Tibial nerve (tissue), 4 donors: ENCODE measurements at regions not wholly inside any gene's neighbourhood (a gene's known extent, or its start where the extent isn't known, plus 50 kb on each side); places are given as distances from the start of the nearest gene placed in this dataset.
"Not testable (repeated sequence)": the region's sequence is repeated elsewhere in the genome, so short reads cannot be mapped to it uniquely, and the experiment has no call there.

Experiments used
- DNase-seq, 2 donors: peaks; one replicate each; pipeline ENCODE4 v3.0.0-alpha.2; 2019; ENCODE audit warnings: low spot score in 2 of 2
- H3K27ac ChIP-seq, 4 donors: fragments of 200-600 bp; sonication (generic) in 3 of 4; one replicate each; pipeline ENCODE4 v1.5.1; 2017 to 2019; ENCODE audit warnings: mild to moderate bottlenecking in 1 of 4
- H3K27me3 ChIP-seq, 2 donors: fragments of 200-600 bp; sonication (generic) in 1 of 2; one replicate each; pipeline versions ENCODE4 v1.5.1 to v1.6.0; 2017 to 2019
- H3K36me3 ChIP-seq, 3 donors: fragments of 200-600 bp; sonication (generic); one replicate each; pipeline ENCODE4 v1.5.1; 2018 to 2019
- H3K4me1 ChIP-seq, 4 donors: fragments of 200-600 bp; sonication (generic) in 3 of 4; one replicate each; pipeline ENCODE4 v1.5.1; 2017 to 2019
- H3K4me3 ChIP-seq, 4 donors: fragments of 200-600 bp; sonication (generic) in 3 of 4; one replicate each; pipeline ENCODE4 v1.5.1; 2017 to 2019; ENCODE audit warnings: mild to moderate bottlenecking in 1 of 4, moderate library complexity in 1 of 4
- H3K9me3 ChIP-seq, 4 donors: fragments of 200-600 bp; sonication (generic) in 3 of 4; one replicate each; pipeline ENCODE4 v1.5.1; 2017 to 2019
- EP300 ChIP-seq, 2 donors: sonication (generic); formaldehyde crosslinking; IDR thresholded peaks; one replicate each; pipeline ENCODE4 v1.6.1; 2017; ENCODE audit warnings: antibody characterized with exemption in 2 of 2, mild to moderate bottlenecking in 1 of 2
- POLR2A ChIP-seq, 2 donors: fragments of 450-650 bp; IDR thresholded peaks; one replicate each; pipeline ENCODE4 v1.6.1; 2017; ENCODE audit warnings: antibody characterized with exemption in 2 of 2, mild to moderate bottlenecking in 2 of 2, moderate library complexity in 2 of 2
- WGBS, 2 donors: methylation state at CpG; one replicate each; pipeline ENCODE4 v1.1.5; 2018; 5-methylcytosine and 5-hydroxymethylcytosine counted together
- TF ChIP-seq, protein P1 (sequence below), 5 experiments: fragments of 200-600 bp in 3 of 5; fragments of 450-650 bp in 2 of 5; sonication (generic) in 3 of 5; IDR thresholded peaks; one replicate each; pipeline ENCODE4 v1.5.1; 2016 to 2019; ENCODE audit warnings: antibody characterized with exemption in 5 of 5, mild to moderate bottlenecking in 3 of 5, moderate library complexity in 2 of 5

DNA sequence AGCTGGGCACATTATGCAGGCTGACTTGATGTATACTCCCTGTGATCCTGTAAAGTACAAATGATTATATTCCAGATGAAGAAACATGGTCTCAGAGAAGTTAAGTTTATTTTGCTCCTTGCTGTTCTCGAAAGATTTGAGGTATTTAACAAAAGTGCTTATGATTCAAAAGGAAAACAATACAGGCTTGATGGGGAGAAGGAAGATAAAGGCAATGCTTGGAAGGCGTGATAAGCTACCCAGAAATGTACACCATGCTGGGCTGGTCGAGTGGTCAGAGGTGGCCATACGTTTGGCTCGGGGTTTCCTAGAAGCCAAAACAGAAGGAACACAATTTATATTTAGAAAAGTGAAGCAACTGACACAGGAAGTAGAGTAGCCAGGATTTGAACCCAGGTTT, 201.0 kb downstream of the KTN1 start:
- TF ChIP-seq EP300 (IDR thresholded peaks at IDR 0.05) (no peak), POLR2A (IDR thresholded peaks at IDR 0.05) (no peak)
- TF ChIP-seq, protein P1, sequence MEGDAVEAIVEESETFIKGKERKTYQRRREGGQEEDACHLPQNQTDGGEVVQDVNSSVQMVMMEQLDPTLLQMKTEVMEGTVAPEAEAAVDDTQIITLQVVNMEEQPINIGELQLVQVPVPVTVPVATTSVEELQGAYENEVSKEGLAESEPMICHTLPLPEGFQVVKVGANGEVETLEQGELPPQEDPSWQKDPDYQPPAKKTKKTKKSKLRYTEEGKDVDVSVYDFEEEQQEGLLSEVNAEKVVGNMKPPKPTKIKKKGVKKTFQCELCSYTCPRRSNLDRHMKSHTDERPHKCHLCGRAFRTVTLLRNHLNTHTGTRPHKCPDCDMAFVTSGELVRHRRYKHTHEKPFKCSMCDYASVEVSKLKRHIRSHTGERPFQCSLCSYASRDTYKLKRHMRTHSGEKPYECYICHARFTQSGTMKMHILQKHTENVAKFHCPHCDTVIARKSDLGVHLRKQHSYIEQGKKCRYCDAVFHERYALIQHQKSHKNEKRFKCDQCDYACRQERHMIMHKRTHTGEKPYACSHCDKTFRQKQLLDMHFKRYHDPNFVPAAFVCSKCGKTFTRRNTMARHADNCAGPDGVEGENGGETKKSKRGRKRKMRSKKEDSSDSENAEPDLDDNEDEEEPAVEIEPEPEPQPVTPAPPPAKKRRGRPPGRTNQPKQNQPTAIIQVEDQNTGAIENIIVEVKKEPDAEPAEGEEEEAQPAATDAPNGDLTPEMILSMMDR (IDR thresholded peaks at IDR 0.05) = no peak

DNA sequence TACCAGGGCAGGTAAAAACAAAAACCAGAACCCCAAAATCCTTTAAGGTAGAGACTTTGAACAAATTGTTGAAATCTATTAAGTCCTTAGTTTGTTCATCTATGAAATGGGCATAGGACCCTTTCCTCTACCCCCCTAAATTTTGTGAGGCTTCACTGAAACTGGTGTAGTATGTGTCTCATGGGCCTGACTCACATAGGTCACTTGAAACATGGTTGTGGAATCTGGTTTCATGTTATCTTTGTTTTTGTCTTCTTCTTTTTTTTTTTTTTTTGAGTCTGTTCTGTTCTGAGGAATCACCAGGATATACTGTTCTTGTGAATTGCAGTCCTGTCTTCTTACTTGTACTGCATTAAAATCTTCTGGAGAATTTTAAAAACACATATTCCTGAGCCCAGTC, 202.2 kb downstream of the KTN1 start:
- no peak for DNase-seq
- H3K9me3 ChIP-seq = no peaks in the 10 kb centered on the region
- H3K36me3 ChIP-seq = no peaks in the 10 kb centered on the region
- peaks cover 0 to 30% (median 2%) of the 10 kb centered on the region in 4 donors for H3K4me1 ChIP-seq
- no peak overlapping the region for H3K4me3 ChIP-seq
- peak overlapping the region in 2 of 4 donors; percentile 66 to 80 for H3K27ac ChIP-seq
- TF ChIP-seq POLR2A (IDR thresholded peaks at IDR 0.05) = no peak
- TF ChIP-seq, protein P1 (IDR thresholded peaks at IDR 0.05) = no peak
- no peak for TF ChIP-seq EP300 (IDR thresholded peaks at IDR 0.05)
- no peaks in the 10 kb centered on the region for H3K27me3 ChIP-seq

More for the DNA sequence above, 201.0 kb downstream of the KTN1 start:
- H3K4me3 ChIP-seq = no peak overlapping the region
- no peak for DNase-seq
- H3K9me3 ChIP-seq = no peaks in the 10 kb centered on the region
- H3K27me3 ChIP-seq = no peaks in the 10 kb centered on the region
- peak overlapping the region in 2 of 4 donors; percentile 70 to 80 for H3K27ac ChIP-seq
- peaks cover 0 to 30% (median 2%) of the 10 kb centered on the region in 4 donors for H3K4me1 ChIP-seq
- no peaks in the 10 kb centered on the region for H3K36me3 ChIP-seq
- WGBS, 2 donors = 74 to 85% methylated on average over 5 of the region's 5 CpGs

DNA sequence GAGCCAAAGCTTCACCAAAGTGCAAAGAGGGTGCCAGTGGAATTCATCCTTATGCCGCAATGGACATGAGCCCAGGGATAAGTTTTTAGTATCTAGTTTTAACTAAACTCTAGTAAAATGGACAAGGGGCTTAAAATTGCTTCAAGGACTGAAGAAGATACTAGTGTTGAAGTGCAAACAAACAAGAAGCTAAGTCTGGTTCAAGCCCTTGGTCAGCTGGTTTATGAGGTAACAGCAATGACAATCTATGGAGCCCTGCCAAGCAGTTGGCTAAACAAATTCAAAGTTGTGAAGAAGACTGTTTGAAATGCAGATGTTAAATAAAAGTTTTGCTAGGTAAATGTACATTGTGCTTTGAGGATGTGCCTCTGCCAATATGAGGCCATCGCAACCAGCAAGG, 209.4 kb downstream of the KTN1 start:
- Histone ChIP-seq H3K4me3 (no peak overlapping the region), H3K27ac (no peak overlapping the region), H3K9me3 (no peaks in the 10 kb centered on the region), H3K4me1 (peaks cover 0 to 20% (median 4%) of the 10 kb centered on the region in 4 donors), H3K36me3 (no peaks in the 10 kb centered on the region), H3K27me3 (no peaks in the 10 kb centered on the region)
- TF ChIP-seq EP300 (IDR thresholded peaks at IDR 0.05) (no peak), POLR2A (IDR thresholded peaks at IDR 0.05) (no peak)
- TF ChIP-seq, protein P1 (IDR thresholded peaks at IDR 0.05) = no peak
- WGBS, 2 donors = 94 to 95% methylated on average over 2 of the region's 2 CpGs
- DNase-seq = no peak

DNA sequence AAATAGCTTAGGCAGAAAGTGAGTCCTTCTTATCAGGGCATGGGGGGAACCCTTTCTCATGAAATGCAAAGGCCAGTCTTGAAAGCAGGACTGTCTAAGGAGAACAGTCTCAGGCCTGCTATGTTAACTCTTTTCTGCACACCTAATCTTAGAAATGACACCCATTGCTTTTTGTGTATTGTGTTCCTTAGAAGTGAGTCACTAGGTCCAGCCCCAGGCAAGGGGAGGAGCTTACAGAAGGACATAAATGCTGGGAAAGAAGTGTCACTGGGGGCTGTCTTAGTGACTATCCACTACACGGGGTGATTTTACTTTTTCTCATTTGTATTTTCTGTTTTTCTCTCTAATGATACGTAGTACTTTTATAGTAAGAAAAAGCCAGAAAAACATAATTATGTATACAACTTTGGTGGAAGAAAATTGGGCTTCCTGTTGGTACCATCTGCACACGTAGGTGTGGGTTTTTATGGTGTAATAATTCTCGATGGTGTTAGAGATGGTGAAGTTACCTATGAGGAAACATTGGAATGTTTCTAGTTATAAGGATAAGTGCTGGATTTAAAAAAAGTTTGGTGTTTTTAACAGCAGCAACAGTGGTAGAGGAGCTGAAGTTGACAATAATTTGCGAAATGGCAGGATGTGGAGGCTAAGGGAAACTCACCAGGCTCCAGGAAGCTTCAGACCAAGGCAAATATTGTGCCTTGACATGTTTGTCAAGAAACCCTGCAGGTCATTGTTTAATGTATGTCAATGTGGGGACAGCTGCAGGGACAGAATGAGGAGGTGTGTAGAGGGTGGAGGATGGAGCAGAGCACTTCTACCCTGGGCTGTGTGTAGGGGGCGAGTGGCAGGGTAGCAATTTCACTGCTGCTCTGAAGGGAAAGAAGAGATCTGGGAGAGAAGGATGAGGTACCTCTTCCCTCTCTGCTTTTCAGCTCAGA, 214.9 kb downstream of the KTN1 start:
- Histone ChIP-seq H3K4me3 (no peak overlapping the region), H3K27ac (no peak overlapping the region), H3K27me3 (no peaks in the 10 kb centered on the region), H3K4me1 (peaks cover 0 to 12% (median 4%) of the 10 kb centered on the region in 4 donors), H3K36me3 (no peaks in the 10 kb centered on the region), H3K9me3 (no peaks in the 10 kb centered on the region)
- 82 to 86% methylated on average over 6 of the region's 6 CpGs for WGBS, 2 donors
- DNase-seq = no peak
- TF ChIP-seq POLR2A (IDR thresholded peaks at IDR 0.05) = no peak
- TF ChIP-seq, protein P1 (IDR thresholded peaks at IDR 0.05) = no peak
- TF ChIP-seq EP300 (IDR thresholded peaks at IDR 0.05) = no peak

DNA sequence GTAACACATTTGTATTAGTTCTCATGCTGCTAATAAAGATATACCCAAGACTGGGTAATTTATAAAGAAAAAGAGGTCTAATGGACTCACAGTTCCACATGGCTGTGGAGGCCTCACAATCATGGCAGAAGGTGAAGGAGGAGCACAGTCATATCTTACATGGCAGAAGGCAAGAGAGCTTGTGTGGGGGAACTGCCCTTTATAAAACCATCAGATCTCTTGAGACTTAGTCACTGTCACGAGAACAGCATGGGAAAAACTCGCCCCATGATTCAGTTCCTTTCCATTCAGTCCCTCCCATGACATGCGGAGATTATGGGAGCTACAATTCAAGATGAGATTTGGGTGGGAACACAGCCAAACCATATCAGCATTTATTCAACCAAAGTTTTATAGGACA, 216.5 kb downstream of the KTN1 start:
- not testable (repeated sequence) for H3K27me3 ChIP-seq, H3K4me3 ChIP-seq, H3K27ac ChIP-seq, H3K9me3 ChIP-seq, DNase-seq, H3K4me1 ChIP-seq, H3K36me3 ChIP-seq
- WGBS, 2 donors = 94 to 98% methylated on average over 3 of the region's 3 CpGs
